HG03139 (cell line): ENCODE measurements at regions not wholly inside any gene's neighbourhood (a gene's known extent, or its start where the extent isn't known, plus 50 kb on each side); places are given as distances from the start of the nearest gene placed in this dataset.

Source experiments
- ATAC-seq: cut with Tn5 transposase; IDR thresholded peaks from one replicate; pipeline ENCODE4 v1.9.1; 2021; ENCODE audit not compliant: unreplicated experiment

DNA sequence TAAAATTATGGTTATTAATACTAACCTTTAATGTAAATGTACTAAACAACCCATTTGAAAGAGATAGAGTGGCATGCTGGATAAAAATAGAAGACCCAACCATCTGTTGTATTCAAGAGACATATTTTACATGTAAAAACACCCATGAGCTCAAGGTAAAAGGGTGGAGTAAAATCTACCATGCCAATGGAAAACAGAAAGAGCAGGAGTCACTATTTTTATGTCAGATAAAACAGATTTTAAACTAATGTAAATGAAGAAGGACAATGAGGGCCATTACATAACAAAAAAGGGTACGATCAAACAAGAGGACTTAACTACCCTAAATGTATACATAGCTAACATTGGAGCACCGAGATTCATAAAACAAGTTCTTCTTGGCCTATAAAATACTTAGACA lies 66.3 kb downstream of the ITM2A start:
- no peak for ATAC-seq

- ATAC-seq: no peak
These were observed 76.5 kb downstream of the ITM2A start for GRCh38 chrX:79290596-79290995.

GRCh38 chrX:79288733-79289132 lies 78.4 kb downstream of the ITM2A start:
- ATAC-seq: no peak

DNA sequence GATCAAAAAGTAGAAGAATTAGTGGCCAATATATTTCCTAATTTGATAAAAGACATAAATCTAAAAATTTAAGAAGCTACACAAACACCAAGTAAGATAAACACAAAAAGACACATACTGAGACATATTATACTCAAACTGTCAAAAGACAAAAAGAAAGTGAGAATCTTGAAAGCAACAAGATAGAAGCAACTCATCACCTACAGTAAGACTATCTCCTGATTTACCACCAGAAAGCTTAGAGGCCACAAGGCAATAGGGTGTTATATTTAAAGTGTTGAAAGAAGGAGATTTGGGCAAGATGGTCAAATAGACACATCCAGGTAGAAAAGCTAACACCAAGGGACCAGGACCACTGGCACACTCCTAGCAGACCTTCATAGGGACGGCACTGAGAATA lies 79.4 kb downstream of the ITM2A start:
- ATAC-seq: no peak

DNA sequence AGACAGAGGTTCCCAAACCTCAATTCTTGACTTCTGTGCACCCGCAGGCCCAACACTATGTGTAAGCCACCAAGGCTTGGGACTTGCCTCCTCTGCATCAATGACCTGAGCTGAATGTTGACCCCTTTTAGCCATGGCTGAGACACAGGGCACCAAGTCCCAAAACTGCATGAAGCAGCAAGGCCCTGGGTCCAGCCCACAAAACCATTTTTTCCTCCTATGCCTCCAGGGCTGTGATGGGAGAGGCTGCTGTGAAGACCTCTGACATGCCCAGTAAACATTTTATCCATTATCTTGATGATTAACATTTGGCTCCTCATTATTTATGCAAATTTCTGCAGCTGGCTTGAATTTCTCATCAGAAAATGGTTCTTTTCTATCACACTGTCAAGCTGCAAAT lies 85.4 kb downstream of the ITM2A start:
- ATAC-seq: no peak

DNA sequence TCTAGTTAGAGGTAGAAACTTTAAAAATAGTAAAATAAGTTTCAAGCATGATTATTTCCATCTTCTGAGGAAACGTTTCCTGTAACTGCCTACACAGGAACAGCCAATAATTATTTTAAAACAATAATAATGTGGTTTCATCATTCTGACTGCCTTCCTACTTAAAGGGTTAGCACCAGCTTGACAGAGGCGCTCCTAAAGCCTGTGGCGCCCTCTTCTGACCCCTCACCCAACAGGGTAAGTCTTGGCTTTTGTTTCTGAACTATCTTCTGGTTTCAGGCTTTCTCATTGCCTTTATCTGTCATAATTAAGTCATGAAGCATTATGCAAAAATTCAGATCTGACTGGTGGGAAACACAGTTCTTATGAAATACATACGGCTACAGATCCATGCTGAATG lies 96.7 kb downstream of the ITM2A start:
- peak; percentile 82 for ATAC-seq

DNA sequence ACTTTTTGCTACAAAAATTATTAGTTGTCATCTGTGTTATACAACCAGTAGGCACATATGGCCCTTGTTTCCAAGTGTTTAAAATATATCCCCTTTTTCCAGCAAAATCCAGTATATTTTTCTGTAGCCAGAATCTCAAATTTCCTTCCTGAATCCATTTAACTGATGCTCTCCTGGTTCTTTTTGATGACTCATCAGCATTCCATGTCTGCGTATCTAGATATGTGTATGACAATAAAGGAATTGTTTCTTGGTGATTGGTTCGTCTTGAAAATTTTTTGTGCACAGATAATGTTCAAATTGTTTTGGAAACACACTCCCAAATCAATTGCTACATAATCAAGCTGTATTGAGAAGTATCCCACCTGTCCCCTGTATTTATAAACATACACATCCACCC lies 98.3 kb downstream of the ITM2A start:
- no peak for ATAC-seq

GRCh38 chrX:79266702-79267101 lies 100.4 kb downstream of the ITM2A start:
- ATAC-seq: no peak

DNA sequence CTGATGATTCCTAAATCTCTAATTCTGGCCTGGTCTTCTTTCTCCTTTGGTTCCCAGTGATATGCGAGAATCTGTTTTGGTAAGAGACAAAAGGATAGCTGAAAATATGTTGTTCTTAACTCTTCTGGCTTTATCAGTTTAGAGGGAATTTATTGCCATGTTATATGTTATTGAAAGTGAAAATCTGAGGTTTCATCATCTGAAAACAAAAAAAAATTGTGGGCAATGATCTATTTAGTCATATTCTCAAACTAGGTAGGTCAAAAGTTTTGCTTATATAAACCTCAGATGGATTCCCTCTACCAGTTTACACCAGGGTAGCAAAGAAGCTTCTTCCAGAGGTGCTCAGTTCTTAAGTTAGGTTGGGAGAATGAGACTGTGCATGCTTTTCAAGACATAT lies 103.6 kb downstream of the ITM2A start:
- ATAC-seq: no peak

- peak; percentile 93 for ATAC-seq
These were observed 108.0 kb downstream of the ITM2A start for GRCh38 chrX:79259073-79259689.

DNA sequence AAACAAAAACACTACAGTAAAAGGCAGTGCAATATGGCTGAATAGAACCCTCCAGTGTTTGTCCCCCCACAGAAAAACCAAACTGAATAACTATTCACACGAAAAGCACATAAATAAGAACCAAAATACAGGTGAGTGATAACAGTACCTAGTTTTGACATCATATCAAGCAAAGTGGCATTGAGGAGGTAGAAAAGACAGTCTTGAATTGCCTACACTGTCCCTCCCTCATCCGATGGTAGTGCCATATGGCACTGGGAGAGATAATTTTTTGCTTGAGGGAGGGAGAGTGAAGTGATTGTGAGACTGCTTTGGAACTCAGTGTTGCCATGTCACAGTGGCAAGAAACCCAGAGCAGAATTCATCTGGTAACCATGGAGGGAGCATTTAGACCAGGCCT lies 99.2 kb downstream of the GPR174 start:
- ATAC-seq: no peak

GRCh38 chrX:79235899-79236298 lies 91.4 kb downstream of the GPR174 start:
- ATAC-seq: no peak

DNA sequence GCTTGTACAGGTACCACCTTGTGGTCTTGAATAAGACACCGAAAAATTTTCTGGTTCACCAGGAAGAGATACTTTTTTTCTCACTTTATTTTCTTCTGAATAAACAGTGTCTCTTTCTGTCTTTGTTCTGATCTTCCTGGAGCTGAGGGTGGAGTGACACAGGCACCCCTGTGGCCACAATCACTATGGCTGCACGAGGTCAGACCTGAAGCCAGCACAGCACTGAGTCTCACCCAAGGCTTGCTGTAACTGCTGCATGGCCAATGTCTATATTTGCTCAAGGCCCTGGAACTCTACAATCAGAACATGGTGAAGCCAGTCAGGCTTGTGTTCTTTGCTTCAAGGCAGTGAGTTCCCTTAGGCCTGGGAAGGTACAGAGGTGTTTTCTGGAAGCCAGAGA lies 87.2 kb downstream of the GPR174 start:
- ATAC-seq: no peak
